Choroid plexus epithelial cell (primary cell): ENCODE measurements at regions not wholly inside any gene's neighbourhood (a gene's known extent, or its start where the extent isn't known, plus 50 kb on each side); places are given as distances from the start of the nearest gene placed in this dataset.

Experiments
- DNase-seq: peaks from one replicate; pipeline ENCODE4 v3.0.0-alpha.2; 2010; ENCODE audit warnings: low read depth
- H3K4me3 ChIP-seq: 2 replicates; pipeline ENCODE4 v1.5.1; 2011; ENCODE audit warnings: low read depth, mild to moderate bottlenecking, control low read depth, low read length, moderate library complexity
- TF ChIP-seq, protein P1 (sequence below): conservative IDR thresholded peaks from 2 replicates; pipeline ENCODE4 v1.5.1; 2011; ENCODE audit warnings: low read depth, mild to moderate bottlenecking, control low read depth, inconsistent platforms, low read length, moderate library complexity

GRCh38 chr7:84304407-84304806 lies 109.8 kb upstream of the SEMA3A start:
- TF ChIP-seq, protein P1, sequence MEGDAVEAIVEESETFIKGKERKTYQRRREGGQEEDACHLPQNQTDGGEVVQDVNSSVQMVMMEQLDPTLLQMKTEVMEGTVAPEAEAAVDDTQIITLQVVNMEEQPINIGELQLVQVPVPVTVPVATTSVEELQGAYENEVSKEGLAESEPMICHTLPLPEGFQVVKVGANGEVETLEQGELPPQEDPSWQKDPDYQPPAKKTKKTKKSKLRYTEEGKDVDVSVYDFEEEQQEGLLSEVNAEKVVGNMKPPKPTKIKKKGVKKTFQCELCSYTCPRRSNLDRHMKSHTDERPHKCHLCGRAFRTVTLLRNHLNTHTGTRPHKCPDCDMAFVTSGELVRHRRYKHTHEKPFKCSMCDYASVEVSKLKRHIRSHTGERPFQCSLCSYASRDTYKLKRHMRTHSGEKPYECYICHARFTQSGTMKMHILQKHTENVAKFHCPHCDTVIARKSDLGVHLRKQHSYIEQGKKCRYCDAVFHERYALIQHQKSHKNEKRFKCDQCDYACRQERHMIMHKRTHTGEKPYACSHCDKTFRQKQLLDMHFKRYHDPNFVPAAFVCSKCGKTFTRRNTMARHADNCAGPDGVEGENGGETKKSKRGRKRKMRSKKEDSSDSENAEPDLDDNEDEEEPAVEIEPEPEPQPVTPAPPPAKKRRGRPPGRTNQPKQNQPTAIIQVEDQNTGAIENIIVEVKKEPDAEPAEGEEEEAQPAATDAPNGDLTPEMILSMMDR = no peak
- no peak overlapping the region for H3K4me3 ChIP-seq
- DNase-seq = no peak

DNA sequence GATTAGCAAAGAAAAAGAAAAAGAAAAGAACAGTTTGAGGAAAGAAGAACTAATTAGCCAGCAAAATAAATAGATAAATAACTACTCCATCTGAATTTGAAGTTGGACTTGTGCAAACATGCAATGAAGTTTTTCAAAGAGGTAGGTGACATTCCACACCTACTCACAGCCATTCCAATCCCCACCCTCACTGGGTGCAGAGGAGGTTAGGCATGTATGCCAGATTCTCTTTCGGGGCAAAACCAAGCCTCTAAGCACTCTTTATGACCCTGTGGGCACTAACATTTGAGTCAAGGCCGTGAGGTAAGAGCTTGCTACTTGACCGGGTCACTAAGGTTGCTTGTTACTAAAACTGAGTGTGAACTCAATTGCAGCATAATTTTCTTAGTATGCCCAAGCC lies 108.4 kb upstream of the SEMA3A start:
- TF ChIP-seq, protein P1 = no peak
- no peak overlapping the region for H3K4me3 ChIP-seq
- DNase-seq = no peak

DNA sequence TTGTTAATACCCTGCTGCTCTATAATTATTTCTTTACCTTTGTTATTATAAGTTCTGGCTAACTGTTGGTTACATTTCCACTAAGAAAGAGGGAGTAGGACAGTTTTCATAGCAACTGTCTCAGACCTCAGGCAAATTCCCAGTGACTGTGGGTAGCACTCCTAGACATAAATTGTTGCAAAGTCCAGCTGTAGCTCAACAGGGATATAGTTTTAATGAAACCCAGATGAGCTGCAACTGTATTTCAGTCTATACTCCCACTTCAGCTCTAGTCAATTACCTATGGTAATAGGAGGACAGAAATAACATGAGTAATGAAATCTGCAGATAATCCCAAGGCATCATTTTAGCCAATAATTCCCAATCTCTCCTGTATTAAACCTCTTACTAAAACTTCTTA lies 103.0 kb upstream of the SEMA3A start:
- H3K4me3 ChIP-seq = no peak overlapping the region
- DNase-seq = no peak
- TF ChIP-seq, protein P1 = no peak

DNA sequence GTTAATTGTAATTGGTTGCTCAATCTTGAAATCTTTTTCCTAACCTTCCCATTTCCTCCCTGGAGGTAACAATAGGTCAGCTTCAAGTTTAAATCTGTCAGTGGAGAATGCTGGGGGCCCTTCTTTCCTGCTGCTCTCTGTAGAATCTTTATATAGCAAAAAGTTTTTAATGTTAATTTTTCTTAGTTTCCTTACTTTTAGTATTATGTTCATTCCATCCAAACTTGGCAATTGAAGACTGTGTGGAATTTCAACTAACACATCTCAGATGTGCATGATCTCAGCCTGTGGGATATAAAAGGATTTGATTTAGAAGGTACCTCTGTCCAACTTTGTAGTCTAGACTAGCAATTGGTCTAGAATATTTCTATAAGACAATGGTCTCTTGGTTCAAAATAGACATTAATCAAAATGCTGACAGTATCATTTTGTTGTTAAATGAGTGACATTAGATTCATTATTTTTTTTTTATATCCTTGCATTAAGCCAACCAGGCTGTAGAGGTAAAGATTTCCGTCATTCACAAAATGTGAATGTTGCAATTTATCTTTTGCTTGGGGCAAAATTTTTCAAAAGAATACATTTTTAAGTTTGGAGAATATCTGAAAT lies 100.4 kb upstream of the SEMA3A start:
- TF ChIP-seq, protein P1 = no peak
- no peak overlapping the region for H3K4me3 ChIP-seq
- no peak for DNase-seq

DNA sequence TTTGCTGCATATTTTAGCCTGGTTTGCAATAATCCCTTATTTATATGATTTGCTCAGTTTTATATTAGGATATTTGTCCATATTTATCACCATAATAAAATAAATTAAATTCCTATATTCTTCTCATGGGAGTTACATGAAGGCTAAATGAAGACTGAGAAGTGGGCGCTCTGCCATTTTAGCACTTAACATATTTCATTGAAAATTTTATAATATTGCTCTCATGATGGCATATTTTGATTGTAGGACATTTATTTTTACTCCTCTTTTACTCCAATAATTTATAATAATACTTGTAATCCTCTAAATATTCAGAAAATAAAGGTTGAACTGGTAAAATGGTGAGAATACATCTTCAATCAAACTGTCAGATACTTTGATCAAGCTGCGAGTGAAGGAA lies 99.8 kb upstream of the SEMA3A start:
- DNase-seq = no peak
- H3K4me3 ChIP-seq = no peak overlapping the region
- TF ChIP-seq, protein P1 = no peak

- H3K4me3 ChIP-seq = no peak overlapping the region
- TF ChIP-seq, protein P1 = no peak
- DNase-seq = no peak
These were observed 97.2 kb upstream of the SEMA3A start for GRCh38 chr7:84291756-84292155.

DNA sequence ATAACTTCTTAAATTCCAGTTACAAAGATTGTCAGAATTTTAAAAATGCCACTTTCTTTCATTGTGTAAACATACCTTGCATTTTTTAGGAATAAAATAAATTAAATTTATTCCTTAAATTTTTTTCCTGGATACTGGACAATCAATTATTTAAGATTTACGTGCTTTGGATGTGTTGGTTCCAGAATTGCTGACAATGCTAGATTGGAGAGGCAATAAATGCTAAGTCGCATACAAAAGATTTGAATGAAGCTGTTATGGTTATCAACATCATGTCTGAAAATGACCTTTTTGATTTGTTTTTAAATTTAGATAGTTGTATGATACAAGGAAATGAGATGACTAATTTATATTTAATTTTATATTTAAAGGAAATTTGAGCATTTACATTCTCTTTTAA lies 89.2 kb upstream of the SEMA3A start:
- DNase-seq = no peak
- H3K4me3 ChIP-seq = no peak overlapping the region
- TF ChIP-seq, protein P1 = no peak
